Neural cell (in vitro differentiated cells): ENCODE measurements at regions not wholly inside any gene's neighbourhood (a gene's known extent, or its start where the extent isn't known, plus 50 kb on each side); places are given as distances from the start of the nearest gene placed in this dataset.

Experiments
- H2AFZ ChIP-seq: fragments of 200-600, 300-800 bp; sonication (generic), shearing (Covaris generic); 2 replicates; pipeline ENCODE4 v1.6.0; 2014; ENCODE audit warnings: low read depth, mild to moderate bottlenecking, antibody characterized with exemption, low read length, moderate library complexity
- H3F3A ChIP-seq: fragments of 200-600 bp; shearing (Covaris generic); 2 replicates; pipeline ENCODE4 v1.6.1; 2016; ENCODE audit warnings: mild to moderate bottlenecking, moderate library complexity, mixed read lengths, antibody characterized with exemption, low read length; ENCODE audit not compliant: insufficient read depth, poor library complexity, severe bottlenecking
- H3K27ac ChIP-seq: fragments of 200-600, 300-800 bp; sonication (generic), shearing (Covaris generic); 2 replicates; pipeline ENCODE4 v1.5.1; 2014; ENCODE audit warnings: mild to moderate bottlenecking, low read length, moderate library complexity
- H3K27me3 ChIP-seq: fragments of 300-800, 200-600 bp; sonication (generic), shearing (Covaris generic); 2 replicates; pipeline ENCODE4 v1.6.0; 2014; ENCODE audit warnings: mild to moderate bottlenecking, low read depth, low read length, moderate library complexity; ENCODE audit not compliant: insufficient read depth
- H3K36me3 ChIP-seq: fragments of 300-800, 200-600 bp; sonication (generic), shearing (Covaris generic); 2 replicates; pipeline ENCODE4 v1.5.1; 2014; ENCODE audit warnings: mild to moderate bottlenecking, antibody characterized with exemption, low read length, moderate library complexity; ENCODE audit not compliant: insufficient read depth
- H3K4me2 ChIP-seq: fragments of 300-800, 200-600 bp; sonication (generic), shearing (Covaris generic); 2 replicates; pipeline ENCODE4 v1.6.0; 2014; ENCODE audit warnings: mild to moderate bottlenecking, low read length
- H3K4me3 ChIP-seq: fragments of 300-800, 200-600 bp; sonication (generic), shearing (Covaris generic); 2 replicates; pipeline ENCODE4 v1.5.1; 2014; ENCODE audit warnings: mild to moderate bottlenecking, low read length, moderate library complexity
- H3K79me2 ChIP-seq: fragments of 200-600 bp; shearing (Covaris generic); replicated peaks from 2 replicates; pipeline ENCODE4 v1.6.0; 2014; ENCODE audit warnings: mild to moderate bottlenecking, low read length, moderate library complexity; ENCODE audit not compliant: insufficient read depth
- H3K9ac ChIP-seq: fragments of 300-800, 200-600 bp; sonication (generic), shearing (Covaris generic); 2 replicates; pipeline ENCODE4 v1.6.1; 2016; ENCODE audit warnings: mild to moderate bottlenecking, low read length, mixed read lengths
- H3K9me2 ChIP-seq: fragments of 200-600 bp; shearing (Covaris generic); 2 replicates; pipeline ENCODE4 v1.6.1; 2016; ENCODE audit warnings: mild to moderate bottlenecking, low read length, mixed read lengths; ENCODE audit not compliant: insufficient read depth
- H3K9me3 ChIP-seq: fragments of 200-600, 300-800 bp; sonication (generic), shearing (Covaris generic); 2 replicates; pipeline ENCODE4 v1.6.1; 2016; ENCODE audit warnings: mild to moderate bottlenecking, mixed run types, low read length, moderate library complexity, mixed read lengths
- H4K20me1 ChIP-seq: fragments of 200-600 bp; shearing (Covaris generic); 2 replicates; pipeline ENCODE4 v1.6.1; 2016; ENCODE audit warnings: mild to moderate bottlenecking, mixed run types; ENCODE audit not compliant: insufficient read depth
- CTCF ChIP-seq: fragments of 450-650 bp; IDR thresholded peaks from 2 replicates; pipeline ENCODE4 v1.5.1; 2014; ENCODE audit warnings: antibody characterized with exemption, mild to moderate bottlenecking, moderate library complexity; ENCODE audit not compliant: poor library complexity, severe bottlenecking
- EP300 ChIP-seq: fragments of 450-650 bp; conservative IDR thresholded peaks from 2 replicates; pipeline ENCODE4 v1.6.1; 2014; ENCODE audit warnings: antibody characterized with exemption, mild to moderate bottlenecking, moderate library complexity; ENCODE audit not compliant: poor library complexity, severe bottlenecking
- EZH2 ChIP-seq: fragments of 200-600, 300-800 bp; shearing (Covaris generic), sonication (generic); IDR thresholded peaks from 2 replicates; pipeline ENCODE4 v1.6.1; 2014; ENCODE audit warnings: antibody characterized with exemption, low read length, borderline replicate concordance, mild to moderate bottlenecking; ENCODE audit not compliant: insufficient read depth, poor library complexity, severe bottlenecking
- MXI1 ChIP-seq: fragments of 450-650 bp; conservative IDR thresholded peaks from 2 replicates; pipeline ENCODE4 v1.6.1; 2014; ENCODE audit warnings: antibody characterized with exemption, mild to moderate bottlenecking; ENCODE audit not compliant: poor library complexity, severe bottlenecking
- POLR2AphosphoS5 ChIP-seq: IDR thresholded peaks from 2 replicates; pipeline ENCODE4 v1.6.1; 2012
- RAD21 ChIP-seq: fragments of 450-650 bp; conservative IDR thresholded peaks from 2 replicates; pipeline ENCODE4 v1.6.1; 2014; ENCODE audit warnings: antibody characterized with exemption, mild to moderate bottlenecking, moderate library complexity
- SMC3 ChIP-seq: fragments of 450-650 bp; conservative IDR thresholded peaks from 2 replicates; pipeline ENCODE4 v1.6.1; 2014; ENCODE audit warnings: antibody characterized with exemption, mild to moderate bottlenecking, moderate library complexity; ENCODE audit not compliant: poor library complexity
- TAF1 ChIP-seq: IDR thresholded peaks from 2 replicates; pipeline ENCODE4 v1.6.1; 2012; ENCODE audit warnings: low read depth
- TF ChIP-seq, protein P1 (sequence below): IDR thresholded peaks from 2 replicates; pipeline ENCODE4 v1.6.1; 2012; ENCODE audit warnings: borderline replicate concordance

GRCh38 chr4:156537286-156537685 lies 434.3 kb downstream of the PDGFC start:
- Histone ChIP-seq H3K9me3 (no peaks in the 10 kb centered on the region), H3K9me2 (no peaks in the 10 kb centered on the region), H3F3A (no peaks in the 10 kb centered on the region), H3K9ac (no peak overlapping the region), H3K27me3 (no peaks in the 10 kb centered on the region), H2AFZ (no peak overlapping the region), H3K4me2 (no peak overlapping the region), H3K36me3 (no peaks in the 10 kb centered on the region), H3K79me2 (no peaks in the 10 kb centered on the region), H4K20me1 (no peaks in the 10 kb centered on the region), H3K4me3 (no peak overlapping the region), H3K27ac (no peak overlapping the region)
- TF ChIP-seq EP300 (no peak), SMC3 (no peak), MXI1 (no peak), EZH2 (no peak), CTCF (no peak), RAD21 (no peak)

- Histone ChIP-seq H3K9me3 (no peaks in the 10 kb centered on the region), H3K79me2 (no peaks in the 10 kb centered on the region), H3K36me3 (no peaks in the 10 kb centered on the region), H3K9ac (no peak overlapping the region), H4K20me1 (no peaks in the 10 kb centered on the region), H3F3A (no peaks in the 10 kb centered on the region), H3K27ac (no peak overlapping the region), H2AFZ (no peak overlapping the region), H3K27me3 (no peaks in the 10 kb centered on the region), H3K4me2 (no peak overlapping the region), H3K9me2 (no peaks in the 10 kb centered on the region), H3K4me3 (no peak overlapping the region)
- TF ChIP-seq SMC3 (no peak), EP300 (no peak), EZH2 (no peak), MXI1 (no peak), TAF1 (no peak), CTCF (no peak), RAD21 (no peak), POLR2AphosphoS5 (no peak)
- TF ChIP-seq, protein P1, sequence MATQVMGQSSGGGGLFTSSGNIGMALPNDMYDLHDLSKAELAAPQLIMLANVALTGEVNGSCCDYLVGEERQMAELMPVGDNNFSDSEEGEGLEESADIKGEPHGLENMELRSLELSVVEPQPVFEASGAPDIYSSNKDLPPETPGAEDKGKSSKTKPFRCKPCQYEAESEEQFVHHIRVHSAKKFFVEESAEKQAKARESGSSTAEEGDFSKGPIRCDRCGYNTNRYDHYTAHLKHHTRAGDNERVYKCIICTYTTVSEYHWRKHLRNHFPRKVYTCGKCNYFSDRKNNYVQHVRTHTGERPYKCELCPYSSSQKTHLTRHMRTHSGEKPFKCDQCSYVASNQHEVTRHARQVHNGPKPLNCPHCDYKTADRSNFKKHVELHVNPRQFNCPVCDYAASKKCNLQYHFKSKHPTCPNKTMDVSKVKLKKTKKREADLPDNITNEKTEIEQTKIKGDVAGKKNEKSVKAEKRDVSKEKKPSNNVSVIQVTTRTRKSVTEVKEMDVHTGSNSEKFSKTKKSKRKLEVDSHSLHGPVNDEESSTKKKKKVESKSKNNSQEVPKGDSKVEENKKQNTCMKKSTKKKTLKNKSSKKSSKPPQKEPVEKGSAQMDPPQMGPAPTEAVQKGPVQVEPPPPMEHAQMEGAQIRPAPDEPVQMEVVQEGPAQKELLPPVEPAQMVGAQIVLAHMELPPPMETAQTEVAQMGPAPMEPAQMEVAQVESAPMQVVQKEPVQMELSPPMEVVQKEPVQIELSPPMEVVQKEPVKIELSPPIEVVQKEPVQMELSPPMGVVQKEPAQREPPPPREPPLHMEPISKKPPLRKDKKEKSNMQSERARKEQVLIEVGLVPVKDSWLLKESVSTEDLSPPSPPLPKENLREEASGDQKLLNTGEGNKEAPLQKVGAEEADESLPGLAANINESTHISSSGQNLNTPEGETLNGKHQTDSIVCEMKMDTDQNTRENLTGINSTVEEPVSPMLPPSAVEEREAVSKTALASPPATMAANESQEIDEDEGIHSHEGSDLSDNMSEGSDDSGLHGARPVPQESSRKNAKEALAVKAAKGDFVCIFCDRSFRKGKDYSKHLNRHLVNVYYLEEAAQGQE = no peak
Measured at GRCh38 chr4:156536661-156537060, 434.9 kb downstream of the PDGFC start.
